ENCODE measurements at regions not wholly inside any gene's neighbourhood (a gene's known extent, or its start where the extent isn't known, plus 50 kb on each side); places are given as distances from the start of the nearest gene placed in this dataset.

- POLR2A ChIA-PET = no interaction called here
- Mint-ChIP-seq H3K4me1 (ENCODE audit: insufficient read depth, unreplicated experiment) (no peaks in the 10 kb centered on the region), H3K4me3 (ENCODE audit: unreplicated experiment) (no peak overlapping the region), H3K27me3 (ENCODE audit: insufficient read depth, unreplicated experiment) (no peaks in the 10 kb centered on the region), H3K36me3 (ENCODE audit: insufficient read depth, unreplicated experiment) (no peaks in the 10 kb centered on the region), H3K9me3 (ENCODE audit: unreplicated experiment) (peaks cover 15% of the 10 kb centered on the region), H3K27ac (ENCODE audit: low read depth, unreplicated experiment) (no peak overlapping the region)
- intact Hi-C loops (cut with micrococcal nuclease) = no loop called here
- no peak for TF ChIP-seq CTCF (IDR thresholded peaks at IDR 0.05; ENCODE audit: unreplicated experiment)
- no TSS peak for BruUV-seq (replicated peaks)
- CTCF ChIA-PET = interaction anchor here (0.7 kb wide), 1 partner anchor 15 kb away, joined by 3 read pairs; no protein-coding TSS in a partner anchor
- DNase-seq (ENCODE audit: unreplicated experiment) = no peak
Measured at GRCh38 chr12:86621957-86622356, 365.8 kb upstream of the MGAT4C start.

DNA sequence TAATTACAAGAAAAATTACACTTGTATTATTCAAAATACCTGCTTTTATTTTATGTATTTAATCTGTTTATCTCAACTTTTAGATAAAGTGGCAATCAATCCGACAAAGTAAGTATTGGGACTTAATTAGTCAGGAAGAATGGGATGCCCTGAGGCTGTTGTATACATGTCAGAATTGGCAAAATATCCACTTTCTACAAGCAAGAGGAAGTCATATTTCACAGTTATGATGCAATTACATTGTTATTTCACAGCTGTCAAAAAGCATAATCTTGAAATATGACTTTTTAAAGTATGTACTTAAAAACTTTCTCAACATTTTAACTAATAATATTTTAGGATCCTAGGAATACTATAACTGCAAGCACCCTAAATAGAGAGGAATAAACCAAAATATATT is 357.1 kb upstream of the MGAT4C start:
- Mint-ChIP-seq H3K9me3 (ENCODE audit: unreplicated experiment) (no peaks in the 10 kb centered on the region), H3K36me3 (ENCODE audit: insufficient read depth, unreplicated experiment) (no peaks in the 10 kb centered on the region), H3K4me3 (ENCODE audit: unreplicated experiment) (no peak overlapping the region), H3K27me3 (ENCODE audit: insufficient read depth, unreplicated experiment) (no peaks in the 10 kb centered on the region), H3K27ac (ENCODE audit: low read depth, unreplicated experiment) (no peak overlapping the region), H3K4me1 (ENCODE audit: insufficient read depth, unreplicated experiment) (peaks cover 7% of the 10 kb centered on the region)
- ChIA-PET CTCF (no interaction called here), POLR2A (interaction anchor here (0.5 kb wide), 1 partner anchor 130 kb away, joined by 3 read pairs; no protein-coding TSS in a partner anchor)
- no TSS peak for BruUV-seq (replicated peaks)
- peak; percentile 82 for DNase-seq (ENCODE audit: unreplicated experiment)
- intact Hi-C loops (cut with micrococcal nuclease) = no loop called here
- no peak for TF ChIP-seq CTCF (IDR thresholded peaks at IDR 0.05; ENCODE audit: unreplicated experiment)

DNA sequence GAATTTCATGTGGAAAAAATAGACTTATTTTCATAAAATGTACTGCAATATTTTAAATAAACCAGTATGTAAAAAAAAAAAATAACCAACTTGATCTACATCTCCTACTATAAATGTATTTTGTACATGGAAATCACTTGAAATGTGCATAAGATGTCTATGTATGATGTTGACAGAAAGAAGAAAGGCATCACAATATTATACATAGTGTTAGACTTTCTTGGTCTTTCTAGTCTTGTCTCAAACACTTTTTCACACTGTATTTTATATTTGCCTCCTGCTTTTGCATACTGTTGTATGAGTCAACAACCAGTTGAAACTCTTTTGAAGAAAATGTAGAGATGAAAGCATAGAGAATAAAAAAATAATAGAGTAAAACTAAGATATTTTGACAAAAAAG is 352.4 kb upstream of the MGAT4C start:
- no peaks in the 10 kb centered on the region for H3K9me3 Mint-ChIP-seq (ENCODE audit: unreplicated experiment)
- no peak for TF ChIP-seq CTCF (IDR thresholded peaks at IDR 0.05; ENCODE audit: unreplicated experiment)
- ChIA-PET CTCF (no interaction called here), POLR2A (no interaction called here)
- intact Hi-C loops (cut with micrococcal nuclease) = no loop called here
- no TSS peak for BruUV-seq (replicated peaks)
- peaks cover 9% of the 10 kb centered on the region for H3K4me1 Mint-ChIP-seq (ENCODE audit: insufficient read depth, unreplicated experiment)
- no peak overlapping the region for H3K4me3 Mint-ChIP-seq (ENCODE audit: unreplicated experiment)
- no peaks in the 10 kb centered on the region for H3K27me3 Mint-ChIP-seq (ENCODE audit: insufficient read depth, unreplicated experiment)
- no peak for DNase-seq (ENCODE audit: unreplicated experiment)
- H3K27ac Mint-ChIP-seq (ENCODE audit: low read depth, unreplicated experiment) = no peak overlapping the region
- H3K36me3 Mint-ChIP-seq (ENCODE audit: insufficient read depth, unreplicated experiment) = no peaks in the 10 kb centered on the region

GRCh38 chr12:86601550-86602308 is 345.5 kb upstream of the MGAT4C start:
- Mint-ChIP-seq H3K4me1 (ENCODE audit: insufficient read depth, unreplicated experiment) (peaks cover 7% of the 10 kb centered on the region), H3K27ac (ENCODE audit: low read depth, unreplicated experiment) (no peak overlapping the region), H3K36me3 (ENCODE audit: insufficient read depth, unreplicated experiment) (no peaks in the 10 kb centered on the region), H3K4me3 (ENCODE audit: unreplicated experiment) (no peak overlapping the region), H3K27me3 (ENCODE audit: insufficient read depth, unreplicated experiment) (no peaks in the 10 kb centered on the region), H3K9me3 (ENCODE audit: unreplicated experiment) (no peaks in the 10 kb centered on the region)
- ChIA-PET POLR2A (no interaction called here), CTCF (interaction anchor here (0.6 to 0.8 kb wide), 2 partner anchors 32 to 1175 kb away, joined by 3 read pairs; no protein-coding TSS in a partner anchor)
- TF ChIP-seq CTCF (IDR thresholded peaks at IDR 0.05; ENCODE audit: unreplicated experiment) = no peak
- no TSS peak for BruUV-seq (replicated peaks)
- intact Hi-C loops (cut with micrococcal nuclease) = no loop called here
- no peak for DNase-seq (ENCODE audit: unreplicated experiment)
